Transverse colon (tissue), 4 donors: ENCODE measurements at regions not wholly inside any gene's neighbourhood (a gene's known extent, or its start where the extent isn't known, plus 50 kb on each side); places are given as distances from the start of the nearest gene placed in this dataset.

ENCODE experiments used
- CTCF ChIP-seq, 5 experiments: fragments of 200-600 bp in 3 of 5; fragments of 450-650 bp in 2 of 5; sonication (generic) in 3 of 5; IDR thresholded peaks; 1 replicate in 2 of 5; 2 replicates in 3 of 5; pipeline ENCODE4 v1.5.1; 2016 to 2017; ENCODE audit warnings: antibody characterized with exemption in 5 of 5, inconsistent platforms in 3 of 5, mild to moderate bottlenecking in 2 of 5, moderate library complexity in 1 of 5
- EP300 ChIP-seq: sonication (generic); formaldehyde crosslinking; IDR thresholded peaks from one replicate; pipeline ENCODE4 v1.6.1; 2017; ENCODE audit warnings: antibody characterized with exemption, low read depth
- POLR2A ChIP-seq: fragments of 450-650 bp; IDR thresholded peaks from one replicate; pipeline ENCODE4 v1.6.1; 2016; ENCODE audit warnings: antibody characterized with exemption, mild to moderate bottlenecking, moderate library complexity
- POLR2AphosphoS5 ChIP-seq, 3 donors: sonication (generic); formaldehyde crosslinking; IDR thresholded peaks; one replicate each; pipeline ENCODE4 v1.6.1; 2016; ENCODE audit warnings: antibody characterized with exemption in 3 of 3

GRCh38 chr4:59063015-59063720 is 1953.0 kb upstream of the IGFBP7 start:
- no peak for TF ChIP-seq CTCF (IDR thresholded peaks at IDR 0.05)
- no peak for TF ChIP-seq POLR2A
- no peak for TF ChIP-seq POLR2AphosphoS5 (IDR thresholded peaks at IDR 0.05)
- TF ChIP-seq EP300 = no peak
